HEK293T (cell line): ENCODE measurements at regions not wholly inside any gene's neighbourhood (a gene's known extent, or its start where the extent isn't known, plus 50 kb on each side); places are given as distances from the start of the nearest gene placed in this dataset.

Experiments
- CTCF ChIA-PET: fragments of 350-600 bp; formaldehyde crosslinking; extraction: SDS; loops from one replicate; lab custom pipeline; 2021; ENCODE audit warnings: antibody characterized with exemption, inconsistent platforms; lab: Yijun Ruan, JAX
- POLR2A ChIA-PET: fragments of 350-600 bp; formaldehyde crosslinking; extraction: SDS; loops from one replicate; lab custom pipeline; 2020; ENCODE audit warnings: antibody characterized with exemption, inconsistent platforms; lab: Yijun Ruan, JAX
- DNase-seq: peaks from one replicate; pipeline ENCODE4 v3.0.0; 2012; ENCODE audit warnings: mixed read lengths; ENCODE audit errors: extremely low spot score
- ARNT ChIP-seq: fragments of 450-650 bp; IDR thresholded peaks from 2 replicates; pipeline ENCODE4 v1.6.1; 2017; ENCODE audit warnings: mild to moderate bottlenecking
- BHLHE40 ChIP-seq: fragments of 450-650 bp; IDR thresholded peaks from 2 replicates; pipeline ENCODE4 v1.6.1; 2016; ENCODE audit warnings: mild to moderate bottlenecking, moderate library complexity, borderline replicate concordance
- CTBP1 ChIP-seq: fragments of 450-650 bp; IDR thresholded peaks from 2 replicates; pipeline ENCODE4 v1.6.1; 2016; ENCODE audit warnings: borderline replicate concordance
- ELF4 ChIP-seq: fragments of 450-650 bp; IDR thresholded peaks from 2 replicates; pipeline ENCODE4 v1.6.1; 2017; ENCODE audit warnings: antibody characterized with exemption
- FOXA1 ChIP-seq: fragments of 450-650 bp; IDR thresholded peaks from 2 replicates; pipeline ENCODE4 v1.6.1; 2016; ENCODE audit warnings: mild to moderate bottlenecking
- FOXK2 ChIP-seq: fragments of 450-650 bp; IDR thresholded peaks from 2 replicates; pipeline ENCODE4 v1.6.1; 2016; ENCODE audit warnings: mild to moderate bottlenecking
- FOXM1 ChIP-seq: fragments of 450-650 bp; IDR thresholded peaks from 2 replicates; pipeline ENCODE4 v1.6.1; 2017; ENCODE audit warnings: mild to moderate bottlenecking, borderline replicate concordance
- HDGF ChIP-seq: fragments of 450-650 bp; IDR thresholded peaks from 2 replicates; pipeline ENCODE4 v1.6.1; 2017; ENCODE audit warnings: antibody characterized with exemption, borderline replicate concordance
- L3MBTL2 ChIP-seq: fragments of 450-650 bp; conservative IDR thresholded peaks from 2 replicates; pipeline ENCODE4 v1.6.1; 2016; ENCODE audit warnings: mild to moderate bottlenecking
- LEF1 ChIP-seq: fragments of 450-650 bp; IDR thresholded peaks from 2 replicates; pipeline ENCODE4 v1.6.1; 2017; ENCODE audit warnings: mild to moderate bottlenecking, borderline replicate concordance
- NFRKB ChIP-seq: fragments of 450-650 bp; IDR thresholded peaks from 2 replicates; pipeline ENCODE4 v1.6.1; 2016; ENCODE audit warnings: mild to moderate bottlenecking, moderate library complexity
- PKNOX1 ChIP-seq: fragments of 450-650 bp; IDR thresholded peaks from 2 replicates; pipeline ENCODE4 v1.6.1; 2016
- SP1 ChIP-seq: fragments of 450-650 bp; IDR thresholded peaks from 2 replicates; pipeline ENCODE4 v1.6.1; 2017
- SUZ12 ChIP-seq: fragments of 450-650 bp; IDR thresholded peaks from 2 replicates; pipeline ENCODE4 v1.6.1; 2016; ENCODE audit warnings: mild to moderate bottlenecking
- TARDBP ChIP-seq: fragments of 450-650 bp; IDR thresholded peaks from 2 replicates; pipeline ENCODE4 v1.6.1; 2016
- ZNF384 ChIP-seq: fragments of 450-650 bp; IDR thresholded peaks from 2 replicates; pipeline ENCODE4 v1.6.1; 2016

- TF ChIP-seq PKNOX1 (no peak), ELF4 (no peak), ARNT (no peak), BHLHE40 (no peak), TARDBP (no peak), CTBP1 (no peak), FOXK2 (no peak), FOXM1 (no peak), SP1 (no peak), NFRKB (no peak), LEF1 (no peak), ZNF384 (no peak), L3MBTL2 (no peak), FOXA1 (no peak), SUZ12 (no peak), HDGF (no peak)
- CTCF ChIA-PET: no interaction called here
- POLR2A ChIA-PET: no interaction called here
- DNase-seq: no peak
Measured at GRCh38 chr17:77298811-77299210, 158.0 kb downstream of the SEC14L1 start.

- TF ChIP-seq ZNF384 (no peak), SP1 (no peak), CTBP1 (no peak), ARNT (no peak), BHLHE40 (no peak), PKNOX1 (no peak), ELF4 (no peak), L3MBTL2 (no peak)
- POLR2A ChIA-PET: interaction anchor here (1.3 kb wide), 1 partner anchor 14 kb away, joined by 3 read pairs; no protein-coding TSS in a partner anchor
- DNase-seq: no peak
- CTCF ChIA-PET: interaction anchor here (0.5 kb wide), 1 partner anchor 139 kb away, joined by 3 read pairs; no protein-coding TSS in a partner anchor
Measured at GRCh38 chr17:77299256-77300015, 158.7 kb downstream of the SEC14L1 start.

GRCh38 chr17:77300016-77300686 is 159.4 kb downstream of the SEC14L1 start:
- ChIA-PET CTCF (interaction anchor here (0.5 kb wide), 1 partner anchor 138 kb away, joined by 3 read pairs; no protein-coding TSS in a partner anchor), POLR2A (interaction anchor here (1.3 kb wide), 1 partner anchor 14 kb away, joined by 3 read pairs; no protein-coding TSS in a partner anchor)
- TF ChIP-seq HDGF (no peak), LEF1 (no peak), L3MBTL2 (no peak), BHLHE40 (no peak), SUZ12 (no peak), SP1 (no peak), TARDBP (no peak), NFRKB (no peak), ARNT (no peak), PKNOX1 (no peak), CTBP1 (no peak), ZNF384 (no peak), ELF4 (no peak), FOXM1 (no peak), FOXK2 (no peak)
- no peak for DNase-seq

GRCh38 chr17:77301694-77302266 is 161.0 kb downstream of the SEC14L1 start:
- ChIA-PET CTCF (no interaction called here), POLR2A (no interaction called here)
- no peak for DNase-seq
- TF ChIP-seq TARDBP (no peak), SUZ12 (no peak), PKNOX1 (no peak), ARNT (no peak), ELF4 (no peak), CTBP1 (no peak), ZNF384 (no peak), FOXM1 (no peak), SP1 (no peak), NFRKB (no peak), FOXA1 (no peak), BHLHE40 (no peak), FOXK2 (no peak), HDGF (no peak), LEF1 (no peak), L3MBTL2 (no peak)

- TF ChIP-seq FOXM1 (no peak), FOXA1 (no peak), CTBP1 (no peak), ELF4 (no peak), PKNOX1 (no peak), SUZ12 (no peak), LEF1 (no peak), ZNF384 (no peak), HDGF (no peak), NFRKB (no peak), BHLHE40 (no peak), TARDBP (no peak), L3MBTL2 (no peak), FOXK2 (no peak), ARNT (no peak), SP1 (no peak)
- DNase-seq: no peak
- CTCF ChIA-PET: no interaction called here
- POLR2A ChIA-PET: no interaction called here
Measured at GRCh38 chr17:77302682-77303081, 161.9 kb downstream of the SEC14L1 start.
